Loucy (cell line): ENCODE measurements at regions not wholly inside any gene's neighbourhood (a gene's known extent, or its start where the extent isn't known, plus 50 kb on each side); places are given as distances from the start of the nearest gene placed in this dataset.

Experiments
- CTCF ChIP-seq: fragments of 200-600 bp; sonication (generic); conservative IDR thresholded peaks from 2 replicates; pipeline ENCODE4 v1.5.1; 2014; ENCODE audit warnings: mild to moderate bottlenecking, antibody characterized with exemption, low read length
- EZH2phosphoT487 ChIP-seq: fragments of 200-600 bp; IDR thresholded peaks from 2 replicates; pipeline ENCODE4 v1.6.1; 2018; ENCODE audit warnings: antibody characterized with exemption, mild to moderate bottlenecking, moderate library complexity, borderline replicate concordance

- TF ChIP-seq CTCF (no peak), EZH2phosphoT487 (no peak)
Observed at GRCh38 chr18:47323158-47323557, 71.7 kb upstream of the SKOR2 start.
